ENCODE measurements at regions not wholly inside any gene's neighbourhood (a gene's known extent, or its start where the extent isn't known, plus 50 kb on each side); places are given as distances from the start of the nearest gene placed in this dataset.

DNA sequence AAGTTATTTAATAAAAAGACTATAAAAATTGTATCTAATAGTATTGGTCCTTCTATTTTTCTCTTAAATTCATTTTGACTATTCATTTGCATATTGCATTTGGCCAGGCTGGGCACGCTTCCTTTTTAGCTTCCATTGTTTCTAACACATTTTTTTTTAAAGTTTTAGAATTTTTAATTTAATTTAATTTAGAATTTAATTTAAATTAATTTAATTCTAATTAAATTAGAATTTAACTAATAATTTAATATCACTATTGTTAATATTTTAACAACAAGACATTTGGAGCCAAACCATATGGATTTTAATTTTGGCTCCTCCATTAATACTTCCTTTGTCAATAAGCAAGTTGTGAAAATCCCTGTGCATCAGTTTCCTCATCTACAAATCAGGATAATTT is 856.9 kb upstream of the SEL1L start:
- TF ChIP-seq, protein P1, sequence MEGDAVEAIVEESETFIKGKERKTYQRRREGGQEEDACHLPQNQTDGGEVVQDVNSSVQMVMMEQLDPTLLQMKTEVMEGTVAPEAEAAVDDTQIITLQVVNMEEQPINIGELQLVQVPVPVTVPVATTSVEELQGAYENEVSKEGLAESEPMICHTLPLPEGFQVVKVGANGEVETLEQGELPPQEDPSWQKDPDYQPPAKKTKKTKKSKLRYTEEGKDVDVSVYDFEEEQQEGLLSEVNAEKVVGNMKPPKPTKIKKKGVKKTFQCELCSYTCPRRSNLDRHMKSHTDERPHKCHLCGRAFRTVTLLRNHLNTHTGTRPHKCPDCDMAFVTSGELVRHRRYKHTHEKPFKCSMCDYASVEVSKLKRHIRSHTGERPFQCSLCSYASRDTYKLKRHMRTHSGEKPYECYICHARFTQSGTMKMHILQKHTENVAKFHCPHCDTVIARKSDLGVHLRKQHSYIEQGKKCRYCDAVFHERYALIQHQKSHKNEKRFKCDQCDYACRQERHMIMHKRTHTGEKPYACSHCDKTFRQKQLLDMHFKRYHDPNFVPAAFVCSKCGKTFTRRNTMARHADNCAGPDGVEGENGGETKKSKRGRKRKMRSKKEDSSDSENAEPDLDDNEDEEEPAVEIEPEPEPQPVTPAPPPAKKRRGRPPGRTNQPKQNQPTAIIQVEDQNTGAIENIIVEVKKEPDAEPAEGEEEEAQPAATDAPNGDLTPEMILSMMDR (IDR thresholded peaks at IDR 0.05; ENCODE audit: borderline replicate concordance, extremely low read depth, low read length, poor library complexity, severe bottlenecking), result no peak
- TF ChIP-seq EZH2 (IDR thresholded peaks at IDR 0.05; ENCODE audit: borderline replicate concordance, low read depth, low read length, severe bottlenecking), result no peak

Data from DND-41 (cell line).